Nephron progenitor cell (in vitro differentiated cells): ENCODE measurements at regions not wholly inside any gene's neighbourhood (a gene's known extent, or its start where the extent isn't known, plus 50 kb on each side); places are given as distances from the start of the nearest gene placed in this dataset.

Source experiments
- DNase-seq: peaks from one replicate; pipeline ENCODE4 v3.0.0; 2021
- H3K27ac Mint-ChIP-seq: 2 replicates; pipeline ENCODE4 v1.8.0; 2021; ENCODE audit warnings: mild to moderate bottlenecking, moderate library complexity, mixed read lengths
- H3K27me3 Mint-ChIP-seq: 2 replicates; pipeline ENCODE4 v1.8.0; 2021; ENCODE audit warnings: mild to moderate bottlenecking, low read depth, mixed read lengths; ENCODE audit not compliant: poor library complexity
- H3K36me3 Mint-ChIP-seq: 2 replicates; pipeline ENCODE4 v1.8.0; 2021; ENCODE audit warnings: low read depth, mixed read lengths
- H3K4me1 Mint-ChIP-seq: 2 replicates; pipeline ENCODE4 v1.8.0; 2021; ENCODE audit warnings: mixed read lengths
- H3K4me3 Mint-ChIP-seq: 2 replicates; pipeline ENCODE4 v1.8.0; 2021; ENCODE audit warnings: mild to moderate bottlenecking, moderate library complexity, mixed read lengths
- H3K9me3 Mint-ChIP-seq: 2 replicates; pipeline ENCODE4 v1.8.0; 2021; ENCODE audit warnings: mild to moderate bottlenecking, moderate library complexity, mixed read lengths
- TF ChIP-seq, protein P1 (sequence below): fragments of 200-600 bp; sonication (generic); IDR thresholded peaks from 2 replicates; pipeline ENCODE4 v1.5.0; 2021; ENCODE audit warnings: antibody characterized with exemption

DNA sequence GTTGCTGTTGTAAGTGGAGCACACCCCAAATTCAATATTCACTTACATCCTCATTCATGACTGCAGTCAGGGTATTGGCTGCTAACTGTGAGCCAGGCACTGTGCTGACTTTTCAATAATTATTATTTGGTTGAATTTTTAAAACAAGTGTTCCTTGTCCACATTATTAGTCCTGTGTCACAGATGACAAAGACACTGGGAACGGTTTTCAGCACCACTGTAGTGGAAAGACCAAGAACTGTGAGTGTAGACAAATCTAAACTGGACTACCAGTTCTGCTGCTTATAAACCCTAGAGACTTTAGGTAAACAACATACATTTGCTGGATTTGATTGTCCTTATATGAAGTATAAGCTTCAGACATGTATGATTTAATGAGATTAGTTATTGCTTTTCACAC is 197.7 kb upstream of the ROBO2 start:
- H3K9me3 Mint-ChIP-seq, result peaks cover 11% of the 10 kb centered on the region

DNA sequence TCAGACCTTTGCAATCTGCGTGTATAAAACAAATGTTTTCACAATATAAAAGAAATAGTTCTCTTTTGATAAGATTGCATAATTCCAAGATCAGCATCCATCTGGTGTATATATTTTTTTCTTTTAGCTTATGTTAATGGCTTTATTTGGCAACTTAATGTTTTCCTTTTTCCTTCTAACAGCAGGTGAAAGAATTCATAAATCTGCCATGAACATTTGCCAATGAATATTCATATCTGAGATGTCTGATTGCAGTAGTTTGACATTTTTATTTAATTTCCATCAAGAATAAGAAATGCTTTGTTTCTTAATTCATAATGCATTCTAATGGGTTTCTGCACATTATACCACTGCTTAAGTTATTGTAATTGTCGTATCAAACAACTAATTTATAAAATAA is 184.4 kb upstream of the ROBO2 start:
- H3K27ac Mint-ChIP-seq, result no peak overlapping the region
- no peaks in the 10 kb centered on the region for H3K9me3 Mint-ChIP-seq
- no peaks in the 10 kb centered on the region for H3K36me3 Mint-ChIP-seq
- no peaks in the 10 kb centered on the region for H3K4me1 Mint-ChIP-seq
- DNase-seq, result no peak
- TF ChIP-seq, protein P1, sequence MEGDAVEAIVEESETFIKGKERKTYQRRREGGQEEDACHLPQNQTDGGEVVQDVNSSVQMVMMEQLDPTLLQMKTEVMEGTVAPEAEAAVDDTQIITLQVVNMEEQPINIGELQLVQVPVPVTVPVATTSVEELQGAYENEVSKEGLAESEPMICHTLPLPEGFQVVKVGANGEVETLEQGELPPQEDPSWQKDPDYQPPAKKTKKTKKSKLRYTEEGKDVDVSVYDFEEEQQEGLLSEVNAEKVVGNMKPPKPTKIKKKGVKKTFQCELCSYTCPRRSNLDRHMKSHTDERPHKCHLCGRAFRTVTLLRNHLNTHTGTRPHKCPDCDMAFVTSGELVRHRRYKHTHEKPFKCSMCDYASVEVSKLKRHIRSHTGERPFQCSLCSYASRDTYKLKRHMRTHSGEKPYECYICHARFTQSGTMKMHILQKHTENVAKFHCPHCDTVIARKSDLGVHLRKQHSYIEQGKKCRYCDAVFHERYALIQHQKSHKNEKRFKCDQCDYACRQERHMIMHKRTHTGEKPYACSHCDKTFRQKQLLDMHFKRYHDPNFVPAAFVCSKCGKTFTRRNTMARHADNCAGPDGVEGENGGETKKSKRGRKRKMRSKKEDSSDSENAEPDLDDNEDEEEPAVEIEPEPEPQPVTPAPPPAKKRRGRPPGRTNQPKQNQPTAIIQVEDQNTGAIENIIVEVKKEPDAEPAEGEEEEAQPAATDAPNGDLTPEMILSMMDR, result no peak
- peaks cover 3% of the 10 kb centered on the region for H3K27me3 Mint-ChIP-seq
- no peak overlapping the region for H3K4me3 Mint-ChIP-seq

More for the DNA sequence above, 197.7 kb upstream of the ROBO2 start:
- TF ChIP-seq, protein P1, result no peak
- DNase-seq, result no peak
- H3K4me1 Mint-ChIP-seq, result no peaks in the 10 kb centered on the region
- H3K4me3 Mint-ChIP-seq, result no peak overlapping the region
- no peaks in the 10 kb centered on the region for H3K27me3 Mint-ChIP-seq
- H3K27ac Mint-ChIP-seq, result no peak overlapping the region
- no peaks in the 10 kb centered on the region for H3K36me3 Mint-ChIP-seq

DNA sequence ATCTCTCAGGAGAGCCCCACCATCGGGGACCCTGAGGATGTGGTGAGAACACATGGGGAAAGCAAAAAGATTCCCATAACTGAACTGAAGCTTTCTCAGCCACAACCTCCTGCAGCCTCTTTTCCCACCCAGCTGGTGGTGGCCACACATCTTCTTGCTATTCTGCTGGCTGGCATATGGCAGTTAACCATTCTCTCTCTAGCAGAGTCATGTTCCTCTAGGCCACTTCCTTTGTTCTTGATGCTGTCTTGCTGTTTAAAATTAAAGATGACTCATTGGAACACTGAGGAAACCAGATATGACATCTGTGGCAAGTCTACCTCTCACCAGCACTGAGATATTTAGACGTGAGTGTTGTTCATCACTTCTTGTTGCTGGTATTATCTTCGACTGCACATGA is 180.3 kb upstream of the ROBO2 start:
- H3K4me1 Mint-ChIP-seq, result no peaks in the 10 kb centered on the region
- DNase-seq, result no peak
- peaks cover 6% of the 10 kb centered on the region for H3K27me3 Mint-ChIP-seq
- H3K27ac Mint-ChIP-seq, result no peak overlapping the region
- no peaks in the 10 kb centered on the region for H3K9me3 Mint-ChIP-seq
- H3K36me3 Mint-ChIP-seq, result no peaks in the 10 kb centered on the region
- no peak overlapping the region for H3K4me3 Mint-ChIP-seq
- TF ChIP-seq, protein P1, result no peak

DNA sequence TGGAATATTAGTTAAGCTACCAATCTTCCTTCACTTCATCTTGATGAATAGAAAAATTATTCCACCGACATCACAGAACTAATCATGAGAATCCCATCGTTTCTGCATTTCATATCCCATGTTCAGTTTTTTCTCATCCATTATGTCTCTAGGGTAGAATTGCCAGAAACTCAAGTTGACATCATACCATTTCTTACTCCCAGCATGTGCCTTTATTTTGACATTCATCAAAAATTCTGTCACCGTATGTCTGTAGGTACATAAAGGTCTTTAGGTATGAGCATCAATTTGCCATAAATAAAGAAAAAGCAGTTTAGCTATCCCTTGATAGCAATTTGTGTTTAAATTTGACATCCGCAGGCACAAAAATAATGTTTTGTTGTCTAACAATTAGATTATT is 175.5 kb upstream of the ROBO2 start:
- Mint-ChIP-seq H3K4me3 (no peak overlapping the region), H3K9me3 (no peaks in the 10 kb centered on the region), H3K4me1 (no peaks in the 10 kb centered on the region), H3K27ac (no peak overlapping the region), H3K36me3 (no peaks in the 10 kb centered on the region), H3K27me3 (peaks cover 3% of the 10 kb centered on the region)
- TF ChIP-seq, protein P1, result no peak
- DNase-seq, result no peak

DNA sequence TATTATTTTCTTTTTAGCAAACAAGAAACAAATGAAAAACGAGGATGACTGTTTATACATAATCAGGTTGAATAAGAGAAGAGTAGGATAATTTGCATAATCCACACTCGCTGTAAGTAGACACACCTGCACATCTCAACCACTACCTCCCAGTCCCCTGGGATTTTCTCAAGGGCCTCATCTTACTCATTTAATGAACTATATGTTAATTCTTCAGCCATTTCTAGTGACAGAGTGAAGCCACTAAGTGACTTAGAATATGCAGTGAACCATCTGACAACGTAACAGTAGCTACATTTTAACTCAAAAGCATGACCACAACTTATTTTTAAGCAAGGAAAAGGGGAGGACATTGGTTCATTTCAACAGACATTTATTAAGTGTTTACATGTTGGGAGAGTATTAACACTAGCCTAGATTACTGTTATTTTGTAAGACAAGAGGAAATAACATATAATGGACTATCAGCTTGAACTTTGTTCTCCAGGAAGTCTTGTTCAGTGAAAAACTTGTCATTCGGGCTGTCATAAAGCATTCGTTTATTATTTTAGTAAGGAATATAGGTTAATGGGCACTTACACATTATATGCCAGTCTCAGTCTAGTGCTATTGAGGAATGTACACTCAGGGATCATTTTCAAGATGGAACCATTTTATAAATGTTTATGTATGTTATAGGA is 173.0 kb upstream of the ROBO2 start:
- no peak overlapping the region for H3K27ac Mint-ChIP-seq
- no peaks in the 10 kb centered on the region for H3K36me3 Mint-ChIP-seq
- H3K4me1 Mint-ChIP-seq, result peaks cover 3% of the 10 kb centered on the region
- DNase-seq, result no peak
- H3K9me3 Mint-ChIP-seq, result peaks cover 6% of the 10 kb centered on the region
- no peaks in the 10 kb centered on the region for H3K27me3 Mint-ChIP-seq
- no peak overlapping the region for H3K4me3 Mint-ChIP-seq
- TF ChIP-seq, protein P1, result no peak

DNA sequence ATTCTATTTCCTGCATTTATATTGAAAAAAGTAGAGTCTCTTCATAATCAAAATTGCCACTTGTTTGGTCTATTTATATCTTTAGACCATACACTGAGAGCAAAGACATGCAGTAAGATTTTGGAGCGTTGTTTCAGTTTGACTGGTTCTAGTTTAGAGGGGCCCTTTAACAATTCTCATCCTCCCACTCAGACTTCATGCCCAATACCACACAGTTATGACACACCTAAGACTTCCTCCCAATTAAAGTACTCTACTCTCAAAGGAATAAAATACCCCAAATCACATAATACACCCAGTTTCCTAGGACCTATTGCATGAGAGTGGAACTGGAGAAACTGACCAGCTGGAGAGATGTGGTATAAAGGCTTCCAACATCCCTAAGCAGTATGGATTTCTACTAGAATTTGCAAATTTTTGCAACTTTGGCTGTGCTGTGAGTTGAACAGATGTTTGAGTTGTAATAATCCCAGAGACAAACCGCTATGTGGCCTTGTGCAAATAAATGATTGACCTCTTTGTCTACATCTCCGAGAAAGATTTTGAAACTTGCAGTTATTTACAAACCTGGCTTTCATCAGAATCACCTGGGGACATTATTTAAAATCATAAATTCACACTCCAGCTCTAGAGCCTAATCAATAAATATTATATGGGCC is 170.0 kb upstream of the ROBO2 start:
- Mint-ChIP-seq H3K36me3 (no peaks in the 10 kb centered on the region), H3K27me3 (no peaks in the 10 kb centered on the region), H3K9me3 (peaks cover 6% of the 10 kb centered on the region), H3K4me1 (peaks cover 16% of the 10 kb centered on the region), H3K4me3 (no peak overlapping the region), H3K27ac (no peak overlapping the region)
- no peak for DNase-seq
- TF ChIP-seq, protein P1, result no peak
